ENCODE measurements at regions not wholly inside any gene's neighbourhood (a gene's known extent, or its start where the extent isn't known, plus 50 kb on each side); places are given as distances from the start of the nearest gene placed in this dataset.

- Histone ChIP-seq H3K23ac (ENCODE audit: insufficient read length) (no peak overlapping the region), H2BK120ac (replicated peaks; ENCODE audit: low read depth, low read length) (no peak overlapping the region), H3K36me3 (ENCODE audit: control insufficient read depth in 2 of 4, insufficient read depth in 4 of 4, low read length in 3 of 4) (no peaks in the 10 kb centered on the region), H2AFZ (ENCODE audit: low read length) (peak overlapping the region; percentile 85), H2AK5ac (ENCODE audit: low read depth, low read length) (no peak overlapping the region), H4K91ac (replicated peaks; ENCODE audit: insufficient read length, low read length) (no peak overlapping the region), H3K18ac (ENCODE audit: extremely low read depth, low read length) (no peak overlapping the region; the same call in 1 of the 2 replicates), H3K4me2 (ENCODE audit: insufficient read depth in 1 of 2, low read depth in 2 of 2, low read length in 2 of 2) (peak overlapping the region; percentile 56 to 81; a peak in 3 of 4 replicates), H3K27ac (ENCODE audit: low read depth, low read length) (no peak overlapping the region), H3K14ac (ENCODE audit: insufficient read length) (no peak overlapping the region), H2BK5ac (ENCODE audit: low read depth, low read length) (no peak overlapping the region), H2BK15ac (ENCODE audit: low read length) (no peak overlapping the region), H3K9me3 (ENCODE audit: insufficient read depth in 2 of 2, low read depth in 1 of 2, low read length in 1 of 2) (no peaks in the 10 kb centered on the region), H2BK20ac (ENCODE audit: low read length) (no peak overlapping the region), H3K9ac (replicated peaks in 1 of 4; ENCODE audit: extremely low read depth in 1 of 4, low read depth in 3 of 4, low read length in 3 of 4) (no peak overlapping the region), H2BK12ac (ENCODE audit: low read depth, low read length) (no peak overlapping the region), H3K79me1 (ENCODE audit: low read depth, low read length) (no peaks in the 10 kb centered on the region), H3K56ac (replicated peaks; ENCODE audit: insufficient read length, low read depth, low read length) (no peak overlapping the region), H3K79me2 (ENCODE audit: control insufficient read depth in 1 of 2, insufficient read depth in 2 of 2, low read length in 2 of 2) (no peaks in the 10 kb centered on the region), H3K4ac (replicated peaks; ENCODE audit: insufficient read length, low read depth, low read length) (no peak overlapping the region), H4K8ac (ENCODE audit: extremely low read depth, insufficient read depth, low read length) (0 out of 2 replicates have a peak overlapping the region, but pooled peaks have one; percentile 0), H3K4me1 (replicated peaks in 1 of 4; ENCODE audit: control insufficient read depth in 3 of 4, insufficient read depth in 4 of 4, low read length in 3 of 4) (peaks cover 0 to 14% (median 8%) of the 10 kb centered on the region in 4 experiments; a peak in 5 of 7 replicates), H3K23me2 (ENCODE audit: low read depth, low read length) (no peaks in the 10 kb centered on the region), H4K20me1 (replicated peaks in 1 of 2; ENCODE audit: control insufficient read depth in 1 of 2, insufficient read depth in 2 of 2, low read length in 2 of 2) (no peaks in the 10 kb centered on the region), H3K27me3 (replicated peaks in 1 of 4; ENCODE audit: control insufficient read depth in 3 of 4, extremely low read depth in 1 of 4, insufficient read depth in 3 of 4, low read length in 3 of 4) (peaks cover 0 to 1% (median 0%) of the 10 kb centered on the region in 4 experiments; a peak in 1 of 7 replicates), H3K4me3 (ENCODE audit: extremely low read depth in 1 of 4, insufficient read depth in 2 of 4, low read depth in 3 of 4, low read length in 4 of 4) (peak overlapping the region in 2 of 4 experiments; percentile 17 to 41; a peak in 2 of 8 replicates), H4K5ac (ENCODE audit: insufficient read length, low read depth, low read length) (peak overlapping the region; percentile 9)
- 41% methylated on average over 10 of the region's 10 CpGs; no CpG with 5 or more reads in 1 of the 2 experiments for WGBS, 2 experiments (ENCODE audit: extremely low coverage in 1 of 2, insufficient coverage in 1 of 2, insufficient read length in 1 of 2, insufficient replicate concordance in 2 of 2, low coverage in 1 of 2, low lambda C conversion rate in 2 of 2, missing lambda C conversion rate in 1 of 2)
- DNase-seq (ENCODE audit: low read depth in 1 of 2, low spot score in 2 of 2) (no peak), FAIRE-seq (no peak)
- CTCF ChIA-PET (ENCODE audit: partially characterized antibody), result interaction anchor here (0.6 to 3.9 kb wide), 10 partner anchors 11 to 614 kb away, joined by 3 to 29 read pairs (median 5); no protein-coding TSS in a partner anchor
- POLR2A ChIA-PET (ENCODE audit: partially characterized antibody), result no interaction called here
- TF ChIP-seq FOSL1 (IDR thresholded peaks at IDR 0.05; ENCODE audit: insufficient read depth, low read depth, low read length) (no peak), BACH1 (IDR thresholded peaks at IDR 0.05; ENCODE audit: low read length) (no peak), SP2 (IDR thresholded peaks at IDR 0.05; ENCODE audit: low read length) (no peak), MAFK (IDR thresholded peaks at IDR 0.05; ENCODE audit: low read depth, low read length) (no peak), EGR1 (IDR thresholded peaks at IDR 0.05; ENCODE audit: borderline replicate concordance, low read depth, low read length) (no peak), PHF8 (conservative IDR thresholded peaks at IDR 0.05; ENCODE audit: low read depth, low read length) (no peak), CTCF (IDR thresholded peaks at IDR 0.05; ENCODE audit: control extremely low read depth in 1 of 3, insufficient read depth in 1 of 3, low read depth in 1 of 3, low read length in 3 of 3) (no peak), SIN3A (conservative IDR thresholded peaks at IDR 0.05 in 1 of 2, IDR thresholded peaks at IDR 0.05 in 1 of 2; ENCODE audit: low read depth in 1 of 2, low read length in 2 of 2) (no peak), RXRA (IDR thresholded peaks at IDR 0.05; ENCODE audit: insufficient read depth, low read depth, low read length) (no peak), KDM4A (IDR thresholded peaks at IDR 0.05; ENCODE audit: low read depth, low read length, severe bottlenecking) (no peak)
Observed at GRCh38 chr15:95286352-95286880, 1044.1 kb upstream of the NR2F2 start.

Measured in H1 (cell line).